Activated B cell treated with CpG ODN at 0.5 μM for 24 hours (primary cell): ENCODE measurements at regions not wholly inside any gene's neighbourhood (a gene's known extent, or its start where the extent isn't known, plus 50 kb on each side); places are given as distances from the start of the nearest gene placed in this dataset.

Experiments used
- ATAC-seq: fragments of 200-7000 bp; cut with Tn5 transposase; one replicate; pipeline ENCODE4 v1.10.0; 2021; ENCODE audit warnings: low read depth, mild to moderate bottlenecking, moderate library complexity
- CTCF ChIA-PET: fragments of 350-600 bp; sonication (Branson Sonifier 250); formaldehyde crosslinking; loops from one replicate; lab custom pipeline; 2021; ENCODE audit warnings: antibody characterized with exemption; lab: Charles Lee
- POLR2A ChIA-PET: fragments of 350-600 bp; sonication (Branson Sonifier 250); formaldehyde crosslinking; loops from one replicate; lab custom pipeline; 2021; ENCODE audit warnings: antibody characterized with exemption; lab: Charles Lee
- DNase-seq: peaks from one replicate; pipeline ENCODE4 v3.0.0; 2022
- H3K27ac Mint-ChIP-seq: one replicate; pipeline ENCODE4 v1.8.0; 2020; ENCODE audit warnings: mixed read lengths
- H3K27me3 Mint-ChIP-seq: one replicate; pipeline ENCODE4 v1.8.0; 2021; ENCODE audit warnings: mixed read lengths
- H3K36me3 Mint-ChIP-seq: one replicate; pipeline ENCODE4 v1.8.0; 2021; ENCODE audit warnings: low read depth, mixed read lengths
- H3K4me1 Mint-ChIP-seq: one replicate; pipeline ENCODE4 v1.8.0; 2021; ENCODE audit warnings: mixed read lengths
- H3K4me3 Mint-ChIP-seq: one replicate; pipeline ENCODE4 v1.8.0; 2020; ENCODE audit warnings: mild to moderate bottlenecking, mixed read lengths
- H3K9me3 Mint-ChIP-seq: one replicate; pipeline ENCODE4 v1.8.0; 2020; ENCODE audit warnings: mixed read lengths
- CTCF ChIP-seq: fragments of 200-600 bp; IDR thresholded peaks from one replicate; pipeline ENCODE4 v1.8.0; 2022; ENCODE audit warnings: antibody characterized with exemption, mild to moderate bottlenecking
- intact Hi-C: fragments of 100-400 bp; cut with micrococcal nuclease; formaldehyde crosslinking; loops from one replicate; pipeline ENCODE4 v1.15.1; 2024

- Mint-ChIP-seq H3K4me1 (no peaks in the 10 kb centered on the region), H3K27me3 (no peaks in the 10 kb centered on the region), H3K36me3 (no peaks in the 10 kb centered on the region), H3K4me3 (no peak overlapping the region), H3K27ac (no peak overlapping the region), H3K9me3 (no peaks in the 10 kb centered on the region)
- ChIA-PET CTCF (no interaction called here), POLR2A (no interaction called here)
- DNase-seq (no peak), ATAC-seq (no peak)
- no peak for TF ChIP-seq CTCF
- intact Hi-C loops, result no loop called here
Measured at GRCh38 chr16:73569266-73569980, 521.5 kb upstream of the ZFHX3 start.

GRCh38 chr16:73568769-73569168 is 520.8 kb upstream of the ZFHX3 start:
- TF ChIP-seq CTCF, result no peak
- Mint-ChIP-seq H3K27me3 (no peaks in the 10 kb centered on the region), H3K4me1 (no peaks in the 10 kb centered on the region), H3K27ac (no peak overlapping the region), H3K9me3 (no peaks in the 10 kb centered on the region), H3K36me3 (no peaks in the 10 kb centered on the region), H3K4me3 (no peak overlapping the region)
- ChIA-PET POLR2A (no interaction called here), CTCF (no interaction called here)
- ATAC-seq (no peak), DNase-seq (no peak)
- intact Hi-C loops, result no loop called here

GRCh38 chr16:73565925-73566324 is 518.0 kb upstream of the ZFHX3 start:
- intact Hi-C loops, result no loop called here
- no peak for DNase-seq
- no peak for ATAC-seq
- Mint-ChIP-seq H3K9me3 (no peaks in the 10 kb centered on the region), H3K27ac (no peak overlapping the region), H3K4me3 (no peak overlapping the region), H3K4me1 (no peaks in the 10 kb centered on the region), H3K36me3 (no peaks in the 10 kb centered on the region), H3K27me3 (no peaks in the 10 kb centered on the region)
- ChIA-PET POLR2A (no interaction called here), CTCF (no interaction called here)
- TF ChIP-seq CTCF, result no peak

- Mint-ChIP-seq H3K27ac (no peak overlapping the region), H3K36me3 (no peaks in the 10 kb centered on the region), H3K4me1 (no peaks in the 10 kb centered on the region), H3K4me3 (no peak overlapping the region), H3K9me3 (no peaks in the 10 kb centered on the region), H3K27me3 (peaks cover 2% of the 10 kb centered on the region)
- CTCF ChIA-PET, result no interaction called here
- DNase-seq (no peak), ATAC-seq (no peak)
- TF ChIP-seq CTCF, result no peak
- POLR2A ChIA-PET, result no interaction called here
- intact Hi-C loops, result no loop called here
Measured at GRCh38 chr16:73565263-73565662, 517.3 kb upstream of the ZFHX3 start.

- Mint-ChIP-seq H3K4me3 (no peak overlapping the region), H3K27ac (no peak overlapping the region), H3K9me3 (no peaks in the 10 kb centered on the region), H3K36me3 (no peaks in the 10 kb centered on the region), H3K27me3 (peaks cover 2% of the 10 kb centered on the region), H3K4me1 (no peaks in the 10 kb centered on the region)
- ATAC-seq, result no peak
- TF ChIP-seq CTCF, result no peak
- CTCF ChIA-PET, result no interaction called here
- no peak for DNase-seq
- POLR2A ChIA-PET, result no interaction called here
- intact Hi-C loops, result no loop called here
Measured at GRCh38 chr16:73563709-73564108, 515.8 kb upstream of the ZFHX3 start.
